Activated CD8-positive, alpha-beta T cell treated with anti-CD3 and anti-CD28 coated beads for 36 hours (primary cell): ENCODE measurements at regions not wholly inside any gene's neighbourhood (a gene's known extent, or its start where the extent isn't known, plus 50 kb on each side); places are given as distances from the start of the nearest gene placed in this dataset.

Experiments used
- ATAC-seq: fragments of 200-7000 bp; cut with Tn5 transposase; one replicate; pipeline ENCODE4 v1.10.0; 2021; ENCODE audit warnings: mild to moderate bottlenecking, moderate library complexity
- CTCF ChIA-PET: fragments of 350-600 bp; sonication (Branson Sonifier 250); formaldehyde crosslinking; loops from one replicate; lab custom pipeline; 2021; ENCODE audit warnings: antibody characterized with exemption; lab: Charles Lee
- POLR2A ChIA-PET: fragments of 350-600 bp; sonication (Branson Sonifier 250); formaldehyde crosslinking; loops from one replicate; lab custom pipeline; 2021; ENCODE audit warnings: antibody characterized with exemption; lab: Charles Lee
- DNase-seq: peaks from one replicate; pipeline ENCODE4 v3.0.0-alpha.2; 2020
- H3K27ac Mint-ChIP-seq: one replicate; pipeline ENCODE4 v1.8.0; 2021; ENCODE audit warnings: mild to moderate bottlenecking, mixed read lengths
- H3K27me3 Mint-ChIP-seq: one replicate; pipeline ENCODE4 v1.8.0; 2021; ENCODE audit warnings: mixed read lengths
- H3K36me3 Mint-ChIP-seq: one replicate; pipeline ENCODE4 v1.8.0; 2021; ENCODE audit warnings: low read depth, mixed read lengths
- H3K4me1 Mint-ChIP-seq: one replicate; pipeline ENCODE4 v1.8.0; 2021; ENCODE audit warnings: low read depth, mixed read lengths
- H3K4me3 Mint-ChIP-seq: one replicate; pipeline ENCODE4 v1.8.0; 2021; ENCODE audit warnings: mild to moderate bottlenecking, moderate library complexity, mixed read lengths
- H3K9me3 Mint-ChIP-seq: one replicate; pipeline ENCODE4 v1.8.0; 2021; ENCODE audit warnings: mixed read lengths
- CTCF ChIP-seq: fragments of 200-600 bp; IDR thresholded peaks from one replicate; pipeline ENCODE4 v1.8.0; 2022; ENCODE audit warnings: antibody characterized with exemption, mild to moderate bottlenecking
- intact Hi-C: fragments of 100-400 bp; cut with micrococcal nuclease; formaldehyde crosslinking; loops from one replicate; pipeline ENCODE4 v1.10.0; 2022

DNA sequence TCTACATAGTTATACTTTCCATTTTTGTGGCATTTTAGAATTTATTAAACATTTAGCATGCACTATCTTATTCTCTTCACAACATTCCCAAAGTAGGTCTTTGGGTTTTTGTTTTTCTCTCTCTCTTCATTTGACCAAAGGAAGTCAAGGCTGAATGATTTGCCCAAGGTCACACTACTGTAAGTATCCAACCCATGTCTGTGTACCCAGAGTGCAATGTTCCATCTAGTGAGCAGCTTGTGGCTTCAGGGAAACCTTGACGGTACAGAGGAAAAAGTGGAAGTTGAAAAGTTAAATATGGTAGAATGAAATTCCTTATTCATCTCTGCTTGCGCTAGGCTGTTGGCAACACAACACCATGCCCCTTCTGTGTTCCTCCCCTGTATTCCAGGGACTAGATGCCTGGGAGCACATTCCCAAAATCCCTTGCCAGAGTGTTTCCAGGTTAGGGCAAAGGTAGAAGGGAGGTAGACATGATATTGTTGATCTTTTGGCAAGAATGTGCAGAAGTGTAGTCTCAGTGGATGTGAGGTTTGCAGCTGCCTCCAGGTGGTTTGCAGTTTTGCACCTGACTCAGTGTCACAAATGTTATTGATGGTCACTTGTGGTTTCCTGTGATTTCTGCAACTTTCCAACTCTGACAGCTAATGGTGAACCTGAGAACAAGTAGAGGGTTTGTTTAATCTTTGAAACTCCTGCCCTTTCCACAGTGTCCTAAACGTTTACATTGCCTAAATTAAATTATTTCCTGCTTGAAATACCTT, 196.7 kb downstream of the RMST start:
- Mint-ChIP-seq H3K27ac (no peak overlapping the region), H3K4me1 (no peaks in the 10 kb centered on the region), H3K36me3 (no peaks in the 10 kb centered on the region), H3K27me3 (no peaks in the 10 kb centered on the region), H3K9me3 (no peaks in the 10 kb centered on the region), H3K4me3 (no peak overlapping the region)
- DNase-seq (no peak), ATAC-seq (no peak)
- CTCF ChIA-PET = no interaction called here
- TF ChIP-seq CTCF = no peak
- intact Hi-C loops = no loop called here
- POLR2A ChIA-PET = no interaction called here

DNA sequence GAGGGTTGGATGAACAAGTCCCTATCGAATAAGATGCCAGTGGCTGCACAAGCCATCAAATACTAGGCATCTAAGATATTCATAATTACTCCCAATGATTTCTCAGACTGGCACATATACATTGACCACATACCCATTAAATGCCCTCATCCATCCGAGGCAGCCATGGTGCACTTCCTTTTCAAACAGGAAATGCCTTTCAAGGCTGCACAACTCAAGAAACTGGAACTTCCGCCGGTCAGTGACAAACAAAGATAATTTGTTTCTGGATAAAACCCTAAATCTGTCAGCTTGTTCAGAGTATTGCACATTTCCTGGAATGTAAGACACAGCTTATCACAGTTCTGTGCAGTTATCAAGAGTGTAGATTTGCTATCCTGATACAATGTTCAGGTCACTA, 203.7 kb downstream of the RMST start:
- no peak for DNase-seq
- no peak for TF ChIP-seq CTCF
- Mint-ChIP-seq H3K4me1 (no peaks in the 10 kb centered on the region), H3K4me3 (no peak overlapping the region), H3K27ac (no peak overlapping the region), H3K27me3 (no peaks in the 10 kb centered on the region), H3K9me3 (peaks cover 3% of the 10 kb centered on the region), H3K36me3 (no peaks in the 10 kb centered on the region)
- intact Hi-C loops = no loop called here
- ChIA-PET POLR2A (interaction anchor here (0.6 kb wide), 1 partner anchor 578 kb away, joined by 3 read pairs; no protein-coding TSS in a partner anchor), CTCF (no interaction called here)
- no peak for ATAC-seq

DNA sequence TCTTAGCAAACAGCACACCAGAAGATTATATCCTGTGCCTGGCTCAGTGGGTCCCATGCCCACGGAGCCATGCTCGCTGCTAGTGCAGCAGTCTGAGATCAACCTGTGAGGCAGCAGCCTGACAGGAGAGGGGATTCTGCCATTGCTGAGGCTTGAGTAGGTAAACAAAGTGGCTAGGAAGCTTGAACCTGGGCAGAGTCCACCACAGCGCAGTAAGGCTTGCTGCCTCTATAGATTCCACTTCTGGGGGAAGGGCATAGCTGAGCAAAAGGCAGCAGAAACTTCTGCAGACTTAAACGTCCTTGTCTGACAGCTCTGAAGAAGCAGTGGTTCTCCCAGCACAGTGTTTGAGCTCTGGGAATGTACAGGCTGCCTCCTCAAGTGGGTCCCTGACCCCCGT, 210.3 kb downstream of the RMST start:
- intact Hi-C loops = no loop called here
- Mint-ChIP-seq H3K9me3 (peaks cover 6% of the 10 kb centered on the region), H3K27me3 (peaks cover 2% of the 10 kb centered on the region), H3K4me1 (no peaks in the 10 kb centered on the region), H3K36me3 (no peaks in the 10 kb centered on the region), H3K27ac (no peak overlapping the region), H3K4me3 (no peak overlapping the region)
- ChIA-PET POLR2A (no interaction called here), CTCF (no interaction called here)
- no peak for ATAC-seq
- no peak for TF ChIP-seq CTCF
- no peak for DNase-seq

DNA sequence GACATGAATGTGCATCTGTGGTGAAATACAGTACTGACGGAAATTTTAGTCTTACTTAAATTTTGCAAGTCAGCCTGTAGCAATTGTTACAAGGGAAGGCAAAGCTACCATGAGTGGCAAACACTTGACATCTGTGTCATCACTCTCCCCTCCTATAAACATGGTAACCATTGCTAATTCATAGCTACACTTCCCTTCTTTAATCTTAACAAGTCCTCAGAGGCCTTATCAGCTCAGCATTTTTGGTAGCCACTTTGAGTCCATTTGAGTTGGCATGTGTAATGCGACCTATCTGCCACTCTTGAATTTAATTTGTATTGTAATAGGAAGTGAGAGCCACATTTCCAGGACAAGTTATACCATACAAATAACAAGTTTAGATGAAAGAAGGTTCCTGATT, 218.1 kb downstream of the RMST start:
- H3K4me1 Mint-ChIP-seq = peaks cover 2% of the 10 kb centered on the region

More for the DNA sequence above, 218.1 kb downstream of the RMST start:
- no peak for TF ChIP-seq CTCF
- no peak for ATAC-seq
- no peak overlapping the region for H3K4me3 Mint-ChIP-seq
- H3K9me3 Mint-ChIP-seq = no peaks in the 10 kb centered on the region
- no peak overlapping the region for H3K27ac Mint-ChIP-seq
- intact Hi-C loops = no loop called here
- no peak for DNase-seq
- ChIA-PET CTCF (no interaction called here), POLR2A (no interaction called here)
- no peaks in the 10 kb centered on the region for H3K36me3 Mint-ChIP-seq
- H3K27me3 Mint-ChIP-seq = no peaks in the 10 kb centered on the region
